ENCODE measurements at regions not wholly inside any gene's neighbourhood (a gene's known extent, or its start where the extent isn't known, plus 50 kb on each side); places are given as distances from the start of the nearest gene placed in this dataset.
"Not testable (repeated sequence)": the region's sequence is repeated elsewhere in the genome, so short reads cannot be mapped to it uniquely, and the experiment has no call there.

GRCh38 chr6:11961923-11962322, 50.2 kb upstream of the HIVEP1 start:
- DNase-seq, result no peak
- H3K36me3 ChIP-seq (replicated peaks; ENCODE audit: control insufficient read depth, insufficient read depth, low read length), result no peaks in the 10 kb centered on the region
- H3K4me3 ChIP-seq (ENCODE audit: insufficient read depth, low read depth, low read length), result no peak overlapping the region
- H3K27me3 ChIP-seq (ENCODE audit: control insufficient read depth, insufficient read depth, low read length), result no peaks in the 10 kb centered on the region

- no peak for DNase-seq
Observed at GRCh38 chr6:11960909-11961779, 51.0 kb upstream of the HIVEP1 start.

GRCh38 chr6:11956781-11957180, 55.3 kb upstream of the HIVEP1 start:
- H3K36me3 ChIP-seq (replicated peaks; ENCODE audit: control insufficient read depth, insufficient read depth, low read length), result no peaks in the 10 kb centered on the region
- no peak overlapping the region for H3K4me3 ChIP-seq (ENCODE audit: insufficient read depth, low read depth, low read length)
- no peaks in the 10 kb centered on the region for H3K27me3 ChIP-seq (ENCODE audit: control insufficient read depth, insufficient read depth, low read length)
- no peak for DNase-seq

More at GRCh38 chr6:11960909-11961779, 51.0 kb upstream of the HIVEP1 start:
- no peaks in the 10 kb centered on the region for H3K36me3 ChIP-seq (replicated peaks; ENCODE audit: control insufficient read depth, insufficient read depth, low read length)
- no peaks in the 10 kb centered on the region for H3K27me3 ChIP-seq (ENCODE audit: control insufficient read depth, insufficient read depth, low read length)
- H3K4me3 ChIP-seq (ENCODE audit: insufficient read depth, low read depth, low read length), result no peak overlapping the region

- H3K36me3 ChIP-seq (replicated peaks; ENCODE audit: control insufficient read depth, insufficient read depth, low read length), result no peaks in the 10 kb centered on the region
- H3K27me3 ChIP-seq (ENCODE audit: control insufficient read depth, insufficient read depth, low read length), result no peaks in the 10 kb centered on the region
- no peak for DNase-seq
- H3K4me3 ChIP-seq (ENCODE audit: insufficient read depth, low read depth, low read length), result no peak overlapping the region
Observed at GRCh38 chr6:11953641-11954040, 58.5 kb upstream of the HIVEP1 start.

GRCh38 chr6:11952316-11952715, 59.8 kb upstream of the HIVEP1 start:
- DNase-seq, result no peak
- H3K27me3 ChIP-seq (ENCODE audit: control insufficient read depth, insufficient read depth, low read length), result no peaks in the 10 kb centered on the region
- no peak overlapping the region for H3K4me3 ChIP-seq (ENCODE audit: insufficient read depth, low read depth, low read length)
- H3K36me3 ChIP-seq (replicated peaks; ENCODE audit: control insufficient read depth, insufficient read depth, low read length), result no peaks in the 10 kb centered on the region

GRCh38 chr6:11951868-11952267, 60.2 kb upstream of the HIVEP1 start:
- Histone ChIP-seq H3K36me3 (replicated peaks; ENCODE audit: control insufficient read depth, insufficient read depth, low read length) (no peaks in the 10 kb centered on the region), H3K4me3 (ENCODE audit: insufficient read depth, low read depth, low read length) (no peak overlapping the region)

GRCh38 chr6:11950109-11950508, 62.0 kb upstream of the HIVEP1 start:
- Histone ChIP-seq H3K27me3 (ENCODE audit: control insufficient read depth, insufficient read depth, low read length) (no peaks in the 10 kb centered on the region), H3K4me3 (ENCODE audit: insufficient read depth, low read depth, low read length) (no peak overlapping the region), H3K36me3 (replicated peaks; ENCODE audit: control insufficient read depth, insufficient read depth, low read length) (no peaks in the 10 kb centered on the region)
- DNase-seq, result no peak

More at GRCh38 chr6:11951868-11952267, 60.2 kb upstream of the HIVEP1 start:
- no peak for DNase-seq
- H3K27me3 ChIP-seq (ENCODE audit: control insufficient read depth, insufficient read depth, low read length), result no peaks in the 10 kb centered on the region

- H3K4me3 ChIP-seq (ENCODE audit: insufficient read depth, low read depth, low read length), result no peak overlapping the region
- H3K36me3 ChIP-seq (replicated peaks; ENCODE audit: control insufficient read depth, insufficient read depth, low read length), result no peaks in the 10 kb centered on the region
- no peaks in the 10 kb centered on the region for H3K27me3 ChIP-seq (ENCODE audit: control insufficient read depth, insufficient read depth, low read length)
- DNase-seq, result no peak
Observed at GRCh38 chr6:11947575-11947974, 64.5 kb upstream of the HIVEP1 start.

- no peak overlapping the region for H3K4me3 ChIP-seq (ENCODE audit: insufficient read depth, low read depth, low read length)
- no peaks in the 10 kb centered on the region for H3K36me3 ChIP-seq (replicated peaks; ENCODE audit: control insufficient read depth, insufficient read depth, low read length)
- H3K27me3 ChIP-seq (ENCODE audit: control insufficient read depth, insufficient read depth, low read length), result no peaks in the 10 kb centered on the region
- DNase-seq, result no peak
Observed at GRCh38 chr6:11947063-11947462, 65.0 kb upstream of the HIVEP1 start.

GRCh38 chr6:11944111-11944510, 68.0 kb upstream of the HIVEP1 start:
- Histone ChIP-seq H3K36me3 (replicated peaks; ENCODE audit: control insufficient read depth, insufficient read depth, low read length) (no peaks in the 10 kb centered on the region), H3K27me3 (ENCODE audit: control insufficient read depth, insufficient read depth, low read length) (no peaks in the 10 kb centered on the region), H3K4me3 (ENCODE audit: insufficient read depth, low read depth, low read length) (no peak overlapping the region)
- no peak for DNase-seq

- no peak for DNase-seq
- no peak overlapping the region for H3K4me3 ChIP-seq (ENCODE audit: insufficient read depth, low read depth, low read length)
- H3K27me3 ChIP-seq (ENCODE audit: control insufficient read depth, insufficient read depth, low read length), result no peaks in the 10 kb centered on the region
- H3K36me3 ChIP-seq (replicated peaks; ENCODE audit: control insufficient read depth, insufficient read depth, low read length), result no peaks in the 10 kb centered on the region
Observed at GRCh38 chr6:11943060-11943459, 69.1 kb upstream of the HIVEP1 start.

- DNase-seq, result no peak
- H3K27me3 ChIP-seq (ENCODE audit: control insufficient read depth, insufficient read depth, low read length), result no peaks in the 10 kb centered on the region
- H3K4me3 ChIP-seq (ENCODE audit: insufficient read depth, low read depth, low read length), result no peak overlapping the region
- no peaks in the 10 kb centered on the region for H3K36me3 ChIP-seq (replicated peaks; ENCODE audit: control insufficient read depth, insufficient read depth, low read length)
Observed at GRCh38 chr6:11942185-11942864, 69.8 kb upstream of the HIVEP1 start.

GRCh38 chr6:11940532-11941166, 71.5 kb upstream of the HIVEP1 start:
- not testable (repeated sequence) for DNase-seq; H3K36me3 ChIP-seq (replicated peaks; ENCODE audit: control insufficient read depth, insufficient read depth, low read length); H3K27me3 ChIP-seq (ENCODE audit: control insufficient read depth, insufficient read depth, low read length); H3K4me3 ChIP-seq (ENCODE audit: insufficient read depth, low read depth, low read length)

- Histone ChIP-seq H3K27me3 (ENCODE audit: control insufficient read depth, insufficient read depth, low read length) (no peaks in the 10 kb centered on the region), H3K4me3 (ENCODE audit: insufficient read depth, low read depth, low read length) (no peak overlapping the region), H3K36me3 (replicated peaks; ENCODE audit: control insufficient read depth, insufficient read depth, low read length) (no peaks in the 10 kb centered on the region)
- peak; percentile 61 for DNase-seq
Observed at GRCh38 chr6:11938285-11938890, 73.7 kb upstream of the HIVEP1 start.
